Endothelial cell of umbilical vein (primary cell): ENCODE measurements at regions not wholly inside any gene's neighbourhood (a gene's known extent, or its start where the extent isn't known, plus 50 kb on each side); places are given as distances from the start of the nearest gene placed in this dataset.

Experiments
- BruUV-seq: library from RNA; stranded (reverse); fragments of 400-500 nt; replicated peaks from 2 replicates; lab custom pipeline; 2021; lab: Mats Ljungman, UMichigan
- CTCF ChIA-PET: fragments of 300-600, 350-600 bp; sonication (Branson Sonifier 250); formaldehyde crosslinking; loops from one replicate; lab custom pipeline; 2021; ENCODE audit warnings: antibody characterized with exemption, inconsistent platforms; lab: Charles Lee
- POLR2A ChIA-PET: fragments of 300-600, 350-600 bp; sonication (Branson Sonifier 250); formaldehyde crosslinking; loops from one replicate; lab custom pipeline; 2021; ENCODE audit warnings: antibody characterized with exemption, inconsistent platforms; lab: Charles Lee
- DNase-seq: peaks from one replicate; pipeline ENCODE4 v3.0.0-alpha.2; 2011; ENCODE audit warnings: low read depth, low spot score
- FAIRE-seq: peaks from 2 replicates; lab custom pipeline; 2011; peaks lifted over from hg19 to GRCh38; lab: Jason Lieb, UNC
- H2AFZ ChIP-seq: 2 replicates; pipeline ENCODE4 v1.6.0; 2012; ENCODE audit warnings: low read depth, low read length, control low read depth, inconsistent platforms
- H3K27ac ChIP-seq: 2 replicates; pipeline ENCODE4 v1.5.1; 2011; ENCODE audit warnings: low read depth, mild to moderate bottlenecking, control low read depth, low read length, moderate library complexity; ENCODE audit not compliant: insufficient read depth
- H3K27me3 ChIP-seq, 2 experiments: 2 replicates each; pipeline versions ENCODE4 v1.6.0 to v1.6.1; 2011; ENCODE audit warnings: low read length in 2 of 2, mixed read lengths in 1 of 2; ENCODE audit not compliant: control insufficient read depth in 2 of 2, insufficient read depth in 2 of 2
- H3K36me3 ChIP-seq, 2 experiments: 2 replicates in 1 of 2; 3 replicates in 1 of 2; pipeline ENCODE4 v1.5.1; 2011; ENCODE audit warnings: low read length in 2 of 2, mild to moderate bottlenecking in 1 of 2, moderate library complexity in 1 of 2; ENCODE audit not compliant: control insufficient read depth in 2 of 2, insufficient read depth in 2 of 2; ENCODE audit errors: extremely low read depth in 1 of 2
- H3K4me1 ChIP-seq: 3 replicates; pipeline ENCODE4 v1.5.1; 2011; ENCODE audit warnings: mild to moderate bottlenecking, low read length; ENCODE audit not compliant: control insufficient read depth, insufficient read depth; ENCODE audit errors: extremely low read depth
- H3K4me2 ChIP-seq: 2 replicates; pipeline ENCODE4 v1.6.1; 2011; ENCODE audit warnings: low read length, control low read depth, mixed read lengths; ENCODE audit not compliant: insufficient read depth
- H3K4me3 ChIP-seq, 3 experiments: fragments of 200-600 bp in 1 of 3; sonication (generic), shearing (Covaris generic) in 1 of 3; replicated peaks in 1 of 3; 2 replicates each; pipeline ENCODE4 v1.5.1; 2011 to 2016; ENCODE audit warnings: control low read depth in 3 of 3, low read length in 3 of 3, mild to moderate bottlenecking in 2 of 3, inconsistent platforms in 1 of 3, low read depth in 1 of 3, moderate library complexity in 1 of 3; ENCODE audit not compliant: insufficient read depth in 1 of 3
- H3K79me2 ChIP-seq: 2 replicates; pipeline ENCODE4 v1.6.0; 2012; ENCODE audit warnings: low read length, inconsistent platforms; ENCODE audit not compliant: control insufficient read depth, insufficient read depth
- H3K9ac ChIP-seq: replicated peaks from 2 replicates; pipeline ENCODE3; 2011; ENCODE audit warnings: low read length, control low read depth; ENCODE audit not compliant: insufficient read depth; ENCODE audit errors: extremely low read depth
- H3K9me1 ChIP-seq: replicated peaks from 3 replicates; pipeline ENCODE4 v1.6.0; 2011; ENCODE audit warnings: mild to moderate bottlenecking, low read length; ENCODE audit not compliant: control insufficient read depth, insufficient read depth; ENCODE audit errors: extremely low read depth
- H3K9me3 ChIP-seq: replicated peaks from 2 replicates; pipeline ENCODE4 v1.5.1; 2012; ENCODE audit warnings: low read length, inconsistent platforms; ENCODE audit not compliant: control insufficient read depth, insufficient read depth
- H4K20me1 ChIP-seq: replicated peaks from 2 replicates; pipeline ENCODE3; 2011; ENCODE audit warnings: mild to moderate bottlenecking, low read length; ENCODE audit not compliant: control insufficient read depth, insufficient read depth; ENCODE audit errors: extremely low read depth
- EZH2 ChIP-seq: IDR thresholded peaks from 2 replicates; pipeline ENCODE4 v1.6.1; 2012; ENCODE audit warnings: borderline replicate concordance, low read depth, mild to moderate bottlenecking, moderate library complexity, low read length, inconsistent platforms; ENCODE audit not compliant: severe bottlenecking
- FOS ChIP-seq: IDR thresholded peaks from 2 replicates; pipeline ENCODE4 v1.6.1; 2011; ENCODE audit warnings: mild to moderate bottlenecking, low read length, moderate library complexity, borderline replicate concordance; ENCODE audit not compliant: insufficient read depth
- GATA2 ChIP-seq: IDR thresholded peaks from 2 replicates; pipeline ENCODE4 v1.7.0; 2011; ENCODE audit warnings: low read depth, mild to moderate bottlenecking, moderate library complexity, mixed read lengths, low read length; ENCODE audit not compliant: insufficient read length, insufficient read depth
- JUN ChIP-seq: IDR thresholded peaks from 2 replicates; pipeline ENCODE4 v1.6.1; 2011; ENCODE audit warnings: borderline replicate concordance, low read depth; ENCODE audit not compliant: insufficient read length, insufficient read depth
- MYC ChIP-seq: IDR thresholded peaks from one replicate; pipeline ENCODE4 v1.6.1; 2011; ENCODE audit warnings: mild to moderate bottlenecking, low read depth, low read length
- POLR2A ChIP-seq: IDR thresholded peaks from 2 replicates; pipeline ENCODE4 v1.6.1; 2012; ENCODE audit warnings: low read depth, mild to moderate bottlenecking, control low read depth, low read length
- POLR2AphosphoS5 ChIP-seq: IDR thresholded peaks from 2 replicates; pipeline ENCODE4 v1.6.1; 2012; ENCODE audit warnings: low read depth, mild to moderate bottlenecking, control low read depth, low read length, moderate library complexity; ENCODE audit not compliant: insufficient read depth
- dilution Hi-C: fragments of 300-500 bp; cut with MboI; formaldehyde crosslinking; loops from one replicate; pipeline ENCODE4 v1.15.0; 2019; ENCODE audit warnings: low sequenced_read_pairs; ENCODE audit not compliant: extremely low pct_ligation_motif_present
- intact Hi-C: fragments of 100-400 bp; cut with micrococcal nuclease; formaldehyde crosslinking; loops from one replicate; pipeline ENCODE4 v1.10.0; 2022
- TF ChIP-seq, protein P1 (sequence below): IDR thresholded peaks from 2 replicates; pipeline ENCODE4 v1.6.1; 2011; ENCODE audit not compliant: insufficient read depth, insufficient read length
- TF ChIP-seq, protein P2 (sequence below), 2 donors: IDR thresholded peaks; 1 replicate in 1 of 2; 2 replicates in 1 of 2; pipeline ENCODE4 v1.5.1; 2011; ENCODE audit warnings: low read length in 2 of 2, mild to moderate bottlenecking in 2 of 2, moderate library complexity in 2 of 2, control low read depth in 1 of 2, inconsistent platforms in 1 of 2, low read depth in 1 of 2; ENCODE audit not compliant: insufficient read depth in 1 of 2; ENCODE audit errors: extremely low read depth in 1 of 2

GRCh38 chr11:92380882-92381281, 156.3 kb downstream of the FAT3 start:
- no peak overlapping the region for H2AFZ ChIP-seq
- DNase-seq (peak; percentile 16), FAIRE-seq (no peak)
- no TSS peak for BruUV-seq
- H3K36me3 ChIP-seq: no peaks in the 10 kb centered on the region
- CTCF ChIA-PET: no interaction called here
- intact Hi-C loops: loop anchor here (10.0 kb wide), 1 partner anchor 156 kb away; the partner anchor contains the start of gene FAT3
- POLR2A ChIA-PET: no interaction called here
- no peak overlapping the region for H3K27ac ChIP-seq
- H4K20me1 ChIP-seq: no peaks in the 10 kb centered on the region
- H3K27me3 ChIP-seq: no peaks in the 10 kb centered on the region
- no peak overlapping the region for H3K4me3 ChIP-seq
- TF ChIP-seq POLR2AphosphoS5: no peak
- no peak for TF ChIP-seq FOS
- peak; percentile 44 for TF ChIP-seq JUN
- TF ChIP-seq, protein P1, sequence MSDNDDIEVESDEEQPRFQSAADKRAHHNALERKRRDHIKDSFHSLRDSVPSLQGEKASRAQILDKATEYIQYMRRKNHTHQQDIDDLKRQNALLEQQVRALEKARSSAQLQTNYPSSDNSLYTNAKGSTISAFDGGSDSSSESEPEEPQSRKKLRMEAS: no peak
- no peak for TF ChIP-seq EZH2
- H3K79me2 ChIP-seq: no peaks in the 10 kb centered on the region
- no peaks in the 10 kb centered on the region for H3K9me1 ChIP-seq
- no peak overlapping the region for H3K4me2 ChIP-seq
- H3K4me1 ChIP-seq: peaks cover 3% of the 10 kb centered on the region
- no peak overlapping the region for H3K9ac ChIP-seq
- dilution Hi-C loops: no loop called here
- H3K9me3 ChIP-seq: no peaks in the 10 kb centered on the region

DNA sequence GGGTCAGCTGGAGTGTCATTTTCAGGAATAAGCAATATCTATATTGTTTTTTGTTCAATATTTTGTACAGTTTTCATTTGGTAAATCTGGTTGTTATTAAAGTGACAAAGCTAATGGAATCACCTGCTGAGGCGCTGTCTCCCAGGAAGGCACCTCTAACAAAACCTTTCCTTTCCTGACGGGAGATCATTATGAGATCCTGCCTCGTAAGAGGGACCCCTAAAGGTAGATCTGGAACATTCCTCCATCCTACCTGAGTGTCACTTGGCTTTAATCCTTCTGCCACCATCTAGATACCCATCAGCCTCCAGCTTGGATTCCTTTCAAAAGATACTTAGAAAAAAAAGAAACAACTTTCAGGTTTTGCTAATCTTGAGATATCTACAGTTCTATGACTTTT, 157.7 kb downstream of the FAT3 start:
- Histone ChIP-seq H3K4me3 (no peak overlapping the region), H3K79me2 (no peaks in the 10 kb centered on the region), H4K20me1 (no peaks in the 10 kb centered on the region), H3K36me3 (no peaks in the 10 kb centered on the region), H3K4me2 (no peak overlapping the region), H3K27ac (no peak overlapping the region), H3K27me3 (no peaks in the 10 kb centered on the region), H2AFZ (no peak overlapping the region), H3K9me1 (no peaks in the 10 kb centered on the region), H3K9ac (no peak overlapping the region), H3K4me1 (peaks cover 3% of the 10 kb centered on the region), H3K9me3 (no peaks in the 10 kb centered on the region)
- CTCF ChIA-PET: no interaction called here
- POLR2A ChIA-PET: no interaction called here
- BruUV-seq: no TSS peak
- intact Hi-C loops: loop anchor here (10.0 kb wide), 1 partner anchor 158 kb away; the partner anchor contains the start of gene FAT3
- TF ChIP-seq MYC: no peak
- TF ChIP-seq, protein P2, sequence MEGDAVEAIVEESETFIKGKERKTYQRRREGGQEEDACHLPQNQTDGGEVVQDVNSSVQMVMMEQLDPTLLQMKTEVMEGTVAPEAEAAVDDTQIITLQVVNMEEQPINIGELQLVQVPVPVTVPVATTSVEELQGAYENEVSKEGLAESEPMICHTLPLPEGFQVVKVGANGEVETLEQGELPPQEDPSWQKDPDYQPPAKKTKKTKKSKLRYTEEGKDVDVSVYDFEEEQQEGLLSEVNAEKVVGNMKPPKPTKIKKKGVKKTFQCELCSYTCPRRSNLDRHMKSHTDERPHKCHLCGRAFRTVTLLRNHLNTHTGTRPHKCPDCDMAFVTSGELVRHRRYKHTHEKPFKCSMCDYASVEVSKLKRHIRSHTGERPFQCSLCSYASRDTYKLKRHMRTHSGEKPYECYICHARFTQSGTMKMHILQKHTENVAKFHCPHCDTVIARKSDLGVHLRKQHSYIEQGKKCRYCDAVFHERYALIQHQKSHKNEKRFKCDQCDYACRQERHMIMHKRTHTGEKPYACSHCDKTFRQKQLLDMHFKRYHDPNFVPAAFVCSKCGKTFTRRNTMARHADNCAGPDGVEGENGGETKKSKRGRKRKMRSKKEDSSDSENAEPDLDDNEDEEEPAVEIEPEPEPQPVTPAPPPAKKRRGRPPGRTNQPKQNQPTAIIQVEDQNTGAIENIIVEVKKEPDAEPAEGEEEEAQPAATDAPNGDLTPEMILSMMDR (IDR thresholded peaks at IDR 0.05; ENCODE audit: extremely low read depth in 1 of 2, insufficient read depth in 1 of 2, low read depth in 1 of 2, low read length in 2 of 2): no peak
- TF ChIP-seq POLR2AphosphoS5: no peak
- no peak for TF ChIP-seq FOS
- no peak for TF ChIP-seq POLR2A
- TF ChIP-seq, protein P1: no peak
- TF ChIP-seq GATA2: no peak
- TF ChIP-seq JUN: no peak
- no peak for TF ChIP-seq EZH2
- dilution Hi-C loops: no loop called here
- DNase-seq: no peak
- no peak for FAIRE-seq
